ENCODE measurements at regions not wholly inside any gene's neighbourhood (a gene's known extent, or its start where the extent isn't known, plus 50 kb on each side); places are given as distances from the start of the nearest gene placed in this dataset.

DNA sequence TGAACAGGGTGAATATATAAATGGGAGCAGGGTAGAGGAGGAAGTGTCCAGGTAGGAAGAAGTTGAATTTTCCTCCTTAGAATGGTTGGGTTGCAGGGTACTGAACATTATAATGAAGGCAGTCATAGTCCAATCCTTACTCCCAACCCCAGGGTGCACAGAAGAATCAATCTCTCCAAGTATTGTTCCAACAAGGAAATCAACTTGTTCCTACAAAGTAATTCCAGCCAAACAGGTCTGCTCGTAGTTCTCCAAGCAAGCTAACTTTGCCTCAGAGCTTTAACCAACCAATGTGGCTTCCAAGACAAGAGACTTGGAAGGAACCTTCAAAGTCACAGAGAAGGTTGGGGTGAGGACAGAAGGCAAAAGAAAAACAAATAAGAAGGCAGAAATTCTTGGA, 527.2 kb downstream of the MED13L start:
- intact Hi-C loops (cut with micrococcal nuclease) = loop anchor here (10.0 kb wide), 1 partner anchor 1086 kb away; no protein-coding TSS in a partner anchor
- H3K36me3 Mint-ChIP-seq = no peaks in the 10 kb centered on the region
- H3K27me3 Mint-ChIP-seq = peaks cover 3% of the 10 kb centered on the region
- H3K27ac Mint-ChIP-seq = no peak overlapping the region
- ChIA-PET POLR2A (no interaction called here), CTCF (no interaction called here)
- no peak for DNase-seq
- H3K4me1 Mint-ChIP-seq (ENCODE audit: low read depth) = no peaks in the 10 kb centered on the region
- H3K4me3 Mint-ChIP-seq = no peak overlapping the region
- no peaks in the 10 kb centered on the region for H3K9me3 Mint-ChIP-seq

DNA sequence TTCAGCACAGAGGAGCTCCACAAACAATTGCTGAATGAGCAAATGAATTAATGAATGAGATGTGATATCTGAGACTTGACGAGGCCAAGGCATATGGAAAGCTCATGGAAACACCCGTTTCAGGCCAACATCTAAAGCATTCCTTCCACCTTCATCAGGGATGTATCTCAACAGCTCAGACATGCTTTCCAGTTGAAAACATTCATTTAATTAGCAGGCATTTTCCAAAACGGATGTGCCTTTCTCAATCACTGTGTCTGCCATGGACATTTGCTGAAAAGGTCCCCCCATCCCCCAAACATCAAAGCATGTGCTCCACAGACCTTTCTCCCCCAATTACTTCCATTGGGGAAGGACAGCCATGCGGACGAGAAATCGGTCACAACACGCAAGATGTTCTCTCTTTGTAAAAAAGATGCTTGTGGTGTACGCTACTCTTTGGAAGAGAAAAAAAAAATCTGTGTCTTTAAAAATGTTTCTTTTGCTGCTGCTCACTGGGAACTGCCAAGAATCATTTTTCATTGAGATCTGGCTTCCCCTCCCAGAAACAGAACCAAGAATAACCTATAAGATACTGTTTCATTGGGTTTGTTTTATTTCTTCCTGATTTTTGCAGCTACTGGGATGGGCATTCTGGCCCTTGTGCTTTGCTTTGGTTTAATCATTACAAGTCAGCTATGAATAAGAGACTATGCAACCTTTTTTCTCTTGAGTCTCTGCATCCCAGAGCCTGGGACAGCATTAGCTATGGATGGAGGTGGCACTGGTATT, 528.2 kb downstream of the MED13L start:
- peaks cover 3% of the 10 kb centered on the region for H3K27me3 Mint-ChIP-seq
- POLR2A ChIA-PET = no interaction called here
- H3K4me1 Mint-ChIP-seq (ENCODE audit: low read depth) = no peaks in the 10 kb centered on the region
- no peak overlapping the region for H3K27ac Mint-ChIP-seq
- DNase-seq = no peak
- no peaks in the 10 kb centered on the region for H3K36me3 Mint-ChIP-seq
- CTCF ChIA-PET = no interaction called here
- no peaks in the 10 kb centered on the region for H3K9me3 Mint-ChIP-seq
- intact Hi-C loops (cut with micrococcal nuclease) = no loop called here
- H3K4me3 Mint-ChIP-seq = no peak overlapping the region

DNA sequence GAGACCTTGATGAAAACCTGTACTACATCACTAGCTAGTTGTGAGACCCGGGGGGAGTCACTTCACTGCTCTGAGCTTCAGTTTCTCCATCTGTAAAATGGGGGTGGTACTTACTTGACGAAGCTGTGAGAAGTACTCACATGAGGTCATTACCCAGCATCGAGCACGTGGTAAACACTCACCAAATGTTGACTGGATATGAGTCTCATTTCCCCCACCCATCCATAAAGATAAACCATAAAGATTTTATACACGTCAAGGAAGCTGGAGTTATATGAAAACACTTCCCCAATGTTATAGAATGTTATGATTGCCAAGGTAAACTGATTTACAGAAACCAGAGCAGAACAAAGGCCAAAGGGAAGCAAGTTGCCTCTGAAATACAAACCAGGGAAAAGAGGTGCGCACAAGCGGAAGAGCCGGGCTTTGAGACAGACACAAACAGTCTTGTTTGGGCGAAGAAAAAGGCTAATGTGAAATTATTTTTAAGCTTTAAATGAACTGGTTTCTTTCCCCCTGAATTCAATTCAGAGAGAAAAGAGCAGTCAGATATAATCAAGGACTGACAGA, 536.8 kb downstream of the MED13L start:
- Mint-ChIP-seq H3K27me3 (no peaks in the 10 kb centered on the region), H3K27ac (no peak overlapping the region), H3K9me3 (no peaks in the 10 kb centered on the region), H3K4me1 (ENCODE audit: low read depth) (no peaks in the 10 kb centered on the region), H3K36me3 (no peaks in the 10 kb centered on the region), H3K4me3 (no peak overlapping the region)
- intact Hi-C loops (cut with micrococcal nuclease) = no loop called here
- DNase-seq = no peak
- POLR2A ChIA-PET = no interaction called here
- CTCF ChIA-PET = no interaction called here

DNA sequence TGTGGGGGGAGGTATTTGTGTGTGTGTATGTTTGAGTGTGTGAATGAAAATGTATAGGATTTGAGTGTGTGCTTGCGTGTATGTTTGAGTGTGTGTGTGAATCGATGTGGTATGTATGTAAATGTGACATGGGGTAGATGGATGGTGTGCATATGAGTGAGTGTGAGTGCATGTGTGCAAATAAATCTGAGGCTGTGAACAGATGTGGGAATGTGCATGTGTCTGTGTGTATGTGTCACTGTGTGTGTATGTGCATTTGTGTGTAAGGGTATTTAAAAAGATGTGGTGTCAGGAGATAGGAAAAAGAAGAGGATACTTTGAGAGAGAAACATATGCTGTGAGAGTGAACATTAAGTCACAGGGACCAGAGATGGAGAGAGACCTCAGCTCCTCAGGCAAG, 539.6 kb downstream of the MED13L start:
- H3K9me3 Mint-ChIP-seq = peaks cover 2% of the 10 kb centered on the region
- no peak for DNase-seq
- no peak overlapping the region for H3K27ac Mint-ChIP-seq
- intact Hi-C loops (cut with micrococcal nuclease) = no loop called here
- H3K4me1 Mint-ChIP-seq (ENCODE audit: low read depth) = no peaks in the 10 kb centered on the region
- ChIA-PET POLR2A (no interaction called here), CTCF (no interaction called here)
- H3K36me3 Mint-ChIP-seq = no peaks in the 10 kb centered on the region
- H3K27me3 Mint-ChIP-seq = no peaks in the 10 kb centered on the region
- no peak overlapping the region for H3K4me3 Mint-ChIP-seq

DNA sequence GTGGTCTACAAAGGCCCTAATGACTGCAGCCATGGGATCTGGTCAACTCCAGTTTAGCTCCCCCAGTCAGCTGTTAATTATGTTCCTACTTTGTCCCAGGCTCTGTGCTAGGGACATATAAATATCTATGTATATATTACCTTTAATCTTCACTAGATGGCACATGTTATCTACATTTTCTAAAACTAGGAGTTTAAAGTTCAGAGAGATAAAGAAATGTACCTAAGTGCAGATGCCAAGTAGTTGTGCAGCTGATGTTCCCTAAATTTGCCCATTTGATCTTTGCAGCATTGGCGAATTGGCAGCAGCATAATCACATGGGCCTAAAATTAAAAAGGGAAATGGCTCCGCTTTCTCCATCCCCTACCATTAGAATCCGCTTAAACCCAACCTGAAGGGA, 541.1 kb downstream of the MED13L start:
- Mint-ChIP-seq H3K9me3 (peaks cover 2% of the 10 kb centered on the region), H3K4me3 (no peak overlapping the region), H3K27ac (no peak overlapping the region), H3K4me1 (ENCODE audit: low read depth) (no peaks in the 10 kb centered on the region), H3K27me3 (no peaks in the 10 kb centered on the region), H3K36me3 (no peaks in the 10 kb centered on the region)
- intact Hi-C loops (cut with micrococcal nuclease) = no loop called here
- ChIA-PET CTCF (no interaction called here), POLR2A (no interaction called here)
- no peak for DNase-seq

DNA sequence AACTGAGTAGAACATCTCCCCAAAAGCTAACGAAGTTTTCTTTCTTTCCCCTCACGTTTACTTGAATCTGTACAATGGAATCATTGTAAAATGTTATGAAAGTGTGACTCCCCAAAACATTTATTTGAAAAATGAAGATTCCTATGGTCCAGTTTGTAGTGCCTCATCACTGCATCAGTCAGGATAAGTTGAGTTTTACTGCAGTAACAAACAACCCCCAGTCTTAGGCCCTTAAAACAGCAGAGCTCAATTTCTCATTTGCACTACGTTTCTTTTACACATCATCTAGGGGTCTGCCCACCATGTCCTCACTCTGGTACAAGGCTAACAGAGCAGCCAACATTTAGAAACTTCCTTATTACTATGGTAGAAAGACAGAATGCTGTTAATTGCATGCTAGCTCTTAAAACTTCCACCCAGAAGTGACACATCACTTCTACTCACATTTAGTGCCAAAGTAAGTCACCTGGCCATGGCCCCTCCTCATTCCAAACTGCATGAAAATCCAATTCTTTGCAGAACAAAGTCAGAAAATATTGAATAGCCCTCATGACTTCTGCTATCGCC, 546.4 kb downstream of the MED13L start:
- H3K4me1 Mint-ChIP-seq (ENCODE audit: low read depth) = no peaks in the 10 kb centered on the region
- intact Hi-C loops (cut with micrococcal nuclease) = no loop called here
- no peak for DNase-seq

DNA sequence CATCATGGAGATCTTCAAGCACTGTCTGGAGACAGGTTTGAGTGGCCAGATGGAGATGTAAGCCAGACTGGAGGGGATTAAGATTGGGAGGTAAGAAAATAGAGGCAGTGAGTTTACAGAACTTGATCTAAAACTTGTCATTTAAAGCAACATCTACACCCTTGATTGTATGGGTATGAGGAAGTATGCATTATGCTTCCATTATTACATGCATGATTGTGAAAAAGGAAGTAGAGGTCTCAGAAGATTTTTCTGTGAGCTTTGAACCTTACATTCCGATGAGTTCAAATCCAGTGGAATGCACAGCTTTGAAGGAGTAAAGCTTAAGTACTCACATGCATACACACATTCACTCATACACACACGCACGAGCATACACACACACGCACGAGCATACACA, 550.8 kb downstream of the MED13L start:
- H3K4me3 Mint-ChIP-seq = no peak overlapping the region
- no peak overlapping the region for H3K27ac Mint-ChIP-seq
- ChIA-PET POLR2A (no interaction called here), CTCF (no interaction called here)
- intact Hi-C loops (cut with micrococcal nuclease) = no loop called here
- no peaks in the 10 kb centered on the region for H3K27me3 Mint-ChIP-seq
- H3K4me1 Mint-ChIP-seq (ENCODE audit: low read depth) = no peaks in the 10 kb centered on the region
- DNase-seq = no peak
- no peaks in the 10 kb centered on the region for H3K36me3 Mint-ChIP-seq
- peaks cover 2% of the 10 kb centered on the region for H3K9me3 Mint-ChIP-seq

More for the DNA sequence above, 546.4 kb downstream of the MED13L start:
- Mint-ChIP-seq H3K4me3 (no peak overlapping the region), H3K36me3 (no peaks in the 10 kb centered on the region), H3K9me3 (peaks cover 4% of the 10 kb centered on the region), H3K27me3 (no peaks in the 10 kb centered on the region), H3K27ac (no peak overlapping the region)
- CTCF ChIA-PET = no interaction called here
- POLR2A ChIA-PET = no interaction called here

DNA sequence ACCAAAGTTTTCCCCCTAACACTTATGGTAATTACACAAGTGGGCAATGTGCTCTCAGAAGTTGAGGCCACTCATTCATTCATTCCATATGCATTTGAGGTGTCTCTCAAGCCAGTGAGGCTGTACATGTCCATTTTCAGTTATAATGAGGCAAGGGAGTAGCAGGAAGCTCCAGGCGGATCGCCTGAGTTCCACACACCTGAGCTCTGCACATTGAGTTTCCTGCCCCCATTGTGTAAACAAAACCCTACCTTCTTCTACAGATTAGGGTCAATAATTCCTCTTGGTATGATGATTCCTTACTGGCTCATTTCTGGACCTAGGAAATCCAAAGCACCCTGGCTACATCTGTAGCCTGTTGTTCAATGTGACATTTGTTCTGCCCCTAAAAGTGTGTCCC, 555.3 kb downstream of the MED13L start:
- intact Hi-C loops (cut with micrococcal nuclease) = no loop called here
- Mint-ChIP-seq H3K4me1 (ENCODE audit: low read depth) (no peaks in the 10 kb centered on the region), H3K4me3 (no peak overlapping the region), H3K9me3 (no peaks in the 10 kb centered on the region), H3K27ac (no peak overlapping the region), H3K36me3 (no peaks in the 10 kb centered on the region), H3K27me3 (no peaks in the 10 kb centered on the region)
- ChIA-PET CTCF (no interaction called here), POLR2A (no interaction called here)
- DNase-seq = no peak

DNA sequence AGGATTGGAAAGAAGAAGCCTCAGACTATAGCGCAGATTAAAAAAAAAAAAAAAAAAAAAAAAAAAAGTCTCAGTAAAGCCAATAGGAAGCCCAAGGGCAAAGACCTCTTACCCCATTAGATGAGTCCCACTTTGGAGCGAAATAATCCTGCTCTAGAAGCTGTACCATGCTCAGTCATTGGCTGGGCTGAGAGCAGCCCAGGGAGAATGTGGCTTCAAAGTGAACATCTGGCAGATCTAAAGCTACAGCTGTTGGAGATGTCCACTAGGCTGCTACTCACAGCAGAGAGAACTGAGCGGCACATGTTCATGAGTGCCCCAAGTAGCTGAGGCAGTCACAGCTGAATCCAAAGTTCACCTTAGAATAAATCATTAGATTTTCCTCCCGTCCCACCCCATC, 560.9 kb downstream of the MED13L start:
- CTCF ChIA-PET = no interaction called here
- POLR2A ChIA-PET = no interaction called here
- no peaks in the 10 kb centered on the region for H3K36me3 Mint-ChIP-seq
- no peaks in the 10 kb centered on the region for H3K4me1 Mint-ChIP-seq (ENCODE audit: low read depth)
- H3K9me3 Mint-ChIP-seq = peaks cover 2% of the 10 kb centered on the region
- DNase-seq = no peak
- no peak overlapping the region for H3K27ac Mint-ChIP-seq
- H3K27me3 Mint-ChIP-seq = no peaks in the 10 kb centered on the region
- intact Hi-C loops (cut with micrococcal nuclease) = no loop called here
- no peak overlapping the region for H3K4me3 Mint-ChIP-seq

DNA sequence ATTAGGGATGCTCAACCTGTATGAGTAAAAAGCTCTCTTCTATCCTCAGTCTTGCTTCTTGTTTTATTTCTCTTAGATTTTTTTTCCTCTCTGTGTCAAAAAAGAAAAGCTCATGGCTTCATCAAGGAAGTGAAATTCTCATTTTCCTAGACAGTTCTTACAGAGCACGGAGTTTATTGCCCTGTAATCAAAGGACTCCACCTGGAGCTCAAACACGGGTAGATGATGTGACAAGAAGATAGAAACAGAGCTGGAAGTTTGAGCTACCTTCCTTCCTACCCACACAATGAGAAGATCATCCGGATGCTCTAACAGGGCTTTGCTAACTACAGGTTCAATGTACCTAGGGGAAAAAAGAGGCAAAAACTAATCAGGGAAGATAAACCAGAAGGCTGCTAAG, 564.8 kb downstream of the MED13L start:
- H3K36me3 Mint-ChIP-seq = no peaks in the 10 kb centered on the region
- H3K9me3 Mint-ChIP-seq = peaks cover 2% of the 10 kb centered on the region
- intact Hi-C loops (cut with micrococcal nuclease) = no loop called here
- no peak overlapping the region for H3K27ac Mint-ChIP-seq
- H3K27me3 Mint-ChIP-seq = no peaks in the 10 kb centered on the region
- ChIA-PET POLR2A (no interaction called here), CTCF (no interaction called here)
- H3K4me1 Mint-ChIP-seq (ENCODE audit: low read depth) = no peaks in the 10 kb centered on the region
- no peak overlapping the region for H3K4me3 Mint-ChIP-seq
- no peak for DNase-seq

DNA sequence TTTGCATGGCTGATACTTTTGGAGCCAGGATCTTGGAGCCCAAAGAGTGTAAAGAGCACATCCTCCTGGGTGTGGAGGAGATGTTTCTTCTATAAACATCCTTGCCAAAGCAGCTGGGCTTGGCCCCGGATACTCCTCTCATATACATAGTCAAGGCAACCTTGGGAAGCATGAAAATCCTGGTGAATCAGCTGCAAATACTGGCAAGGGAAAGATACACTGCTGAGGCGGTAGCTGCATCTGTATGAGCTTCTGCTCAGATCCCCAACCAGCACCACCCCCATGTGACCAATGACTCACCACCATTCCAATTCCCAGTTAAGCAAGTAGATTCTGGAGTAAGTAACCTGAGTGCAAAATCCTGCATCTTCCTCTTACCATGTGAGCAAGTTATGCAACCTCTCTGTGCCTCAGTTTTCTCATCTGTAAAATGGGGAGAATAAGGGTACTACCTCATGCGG, 567.4 kb downstream of the MED13L start:
- no peak overlapping the region for H3K27ac Mint-ChIP-seq
- H3K9me3 Mint-ChIP-seq = peaks cover 10% of the 10 kb centered on the region
- H3K4me3 Mint-ChIP-seq = no peak overlapping the region
- CTCF ChIA-PET = no interaction called here
- no peaks in the 10 kb centered on the region for H3K4me1 Mint-ChIP-seq (ENCODE audit: low read depth)
- H3K36me3 Mint-ChIP-seq = no peaks in the 10 kb centered on the region
- intact Hi-C loops (cut with micrococcal nuclease) = no loop called here
- DNase-seq = no peak
- POLR2A ChIA-PET = no interaction called here
- no peaks in the 10 kb centered on the region for H3K27me3 Mint-ChIP-seq

DNA sequence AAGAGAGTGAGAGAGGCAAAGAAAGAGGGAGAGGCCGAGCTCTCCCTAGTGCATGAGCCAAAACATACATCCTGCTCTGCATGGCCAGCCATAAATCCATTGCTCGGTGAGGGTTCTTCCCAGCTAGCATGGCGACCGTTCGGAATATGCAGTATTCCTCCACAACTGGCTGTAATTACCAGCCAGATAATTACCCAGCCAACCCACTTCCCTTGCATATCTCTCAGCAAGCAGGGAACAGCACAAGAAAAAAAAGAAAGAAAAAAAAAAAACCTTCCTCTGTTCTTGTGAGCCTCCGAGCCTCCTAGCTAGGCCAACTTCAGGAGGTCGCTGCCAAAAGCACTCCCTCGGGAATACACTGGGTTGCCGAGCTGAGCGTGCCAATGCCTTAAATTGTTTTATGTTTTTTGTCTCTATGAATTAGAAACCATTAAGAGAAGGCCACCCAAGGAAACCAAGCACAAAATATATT, 567.9 kb downstream of the MED13L start:
- intact Hi-C loops (cut with micrococcal nuclease) = no loop called here
- CTCF ChIA-PET = no interaction called here
- Mint-ChIP-seq H3K9me3 (peaks cover 10% of the 10 kb centered on the region), H3K27ac (no peak overlapping the region), H3K4me3 (no peak overlapping the region), H3K36me3 (no peaks in the 10 kb centered on the region), H3K27me3 (no peaks in the 10 kb centered on the region), H3K4me1 (ENCODE audit: low read depth) (no peaks in the 10 kb centered on the region)
- DNase-seq = no peak
- POLR2A ChIA-PET = no interaction called here

DNA sequence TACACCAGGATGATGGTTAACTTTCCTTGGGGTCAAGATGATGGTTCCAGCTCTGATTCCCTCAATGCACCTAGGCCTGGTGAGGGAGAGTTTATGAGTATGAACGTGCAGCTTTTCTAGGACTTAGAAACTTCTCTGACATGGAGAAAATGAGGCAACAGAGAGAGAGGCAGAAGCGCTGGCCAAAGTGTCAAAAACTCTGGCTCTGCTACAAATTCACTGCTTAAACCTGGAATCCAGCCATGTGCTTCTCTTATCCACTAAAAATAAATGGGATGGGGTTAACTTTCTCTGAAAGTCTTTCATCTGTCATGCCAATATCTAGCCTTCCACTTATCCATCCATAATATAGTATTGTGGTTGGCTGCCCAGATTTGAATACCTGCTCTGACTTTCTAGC, 568.7 kb downstream of the MED13L start:
- no peak overlapping the region for H3K27ac Mint-ChIP-seq
- H3K36me3 Mint-ChIP-seq = no peaks in the 10 kb centered on the region
- intact Hi-C loops (cut with micrococcal nuclease) = no loop called here
- no peak overlapping the region for H3K4me3 Mint-ChIP-seq
- no peak for DNase-seq
- H3K9me3 Mint-ChIP-seq = peaks cover 10% of the 10 kb centered on the region
- ChIA-PET CTCF (no interaction called here), POLR2A (no interaction called here)
- no peaks in the 10 kb centered on the region for H3K4me1 Mint-ChIP-seq (ENCODE audit: low read depth)
- H3K27me3 Mint-ChIP-seq = no peaks in the 10 kb centered on the region
